ENCODE measurements at regions not wholly inside any gene's neighbourhood (a gene's known extent, or its start where the extent isn't known, plus 50 kb on each side); places are given as distances from the start of the nearest gene placed in this dataset.
"Not testable (repeated sequence)": the region's sequence is repeated elsewhere in the genome, so short reads cannot be mapped to it uniquely, and the experiment has no call there.

- DNase-seq (ENCODE audit: low read depth in 3 of 3, low spot score in 2 of 3): no peak
These were observed 85.7 kb upstream of the FBXL17 start for GRCh38 chr5:108467563-108467962.

- DNase-seq (ENCODE audit: low read depth in 3 of 3, low spot score in 2 of 3): no peak
These were observed 79.9 kb upstream of the FBXL17 start for GRCh38 chr5:108461628-108462367.

GRCh38 chr5:108459769-108460168, 77.9 kb upstream of the FBXL17 start:
- peak; percentile 9 to 32 (median 23) for DNase-seq (ENCODE audit: low read depth in 3 of 3, low spot score in 2 of 3)

GRCh38 chr5:108451269-108451668, 69.4 kb upstream of the FBXL17 start:
- DNase-seq (ENCODE audit: low read depth in 3 of 3, low spot score in 2 of 3): no peak

GRCh38 chr5:108444130-108444529, 62.2 kb upstream of the FBXL17 start:
- not testable (repeated sequence) for DNase-seq (ENCODE audit: low read depth in 3 of 3, low spot score in 2 of 3)

- not testable (repeated sequence) for DNase-seq (ENCODE audit: low read depth in 3 of 3, low spot score in 2 of 3)
These were observed 60.3 kb upstream of the FBXL17 start for GRCh38 chr5:108442063-108442651.

- DNase-seq (ENCODE audit: low read depth in 3 of 3, low spot score in 2 of 3): no peak
These were observed 55.5 kb upstream of the FBXL17 start for GRCh38 chr5:108437425-108437824.

GRCh38 chr5:108436696-108437095, 54.8 kb upstream of the FBXL17 start:
- no peak for DNase-seq (ENCODE audit: low read depth in 3 of 3, low spot score in 2 of 3)

GRCh38 chr5:108433600-108433999, 51.7 kb upstream of the FBXL17 start:
- DNase-seq (ENCODE audit: low read depth in 3 of 3, low spot score in 2 of 3): no peak

- no peak for DNase-seq (ENCODE audit: low read depth in 3 of 3, low spot score in 2 of 3)
These were observed 50.1 kb upstream of the FBXL17 start for GRCh38 chr5:108432024-108432423.
